ENCODE measurements at regions not wholly inside any gene's neighbourhood (a gene's known extent, or its start where the extent isn't known, plus 50 kb on each side); places are given as distances from the start of the nearest gene placed in this dataset.

GRCh38 chr22:49158741-49159564, 668.7 kb downstream of the BRD1 start:
- H3K4me1 ChIP-seq, result no peaks in the 10 kb centered on the region
- no peak for TF ChIP-seq CTCF (IDR thresholded peaks at IDR 0.05)
- TF ChIP-seq POLR2A (IDR thresholded peaks at IDR 0.05), result no peak
- H3K36me3 ChIP-seq, result no peaks in the 10 kb centered on the region
- H3K4me3 ChIP-seq, result no peak overlapping the region
- peaks cover 0 to 50% (median 0%) of the 10 kb centered on the region in 4 donors for H3K27me3 ChIP-seq
- intact Hi-C loops (cut with DNase I), result no loop called here
- H3K27ac ChIP-seq, result no peak overlapping the region
- WGBS, 2 donors, result 0 to 100% methylated on average over 1 of the region's 19 CpGs
- no peaks in the 10 kb centered on the region for H3K9me3 ChIP-seq
- no peak for DNase-seq

DNA sequence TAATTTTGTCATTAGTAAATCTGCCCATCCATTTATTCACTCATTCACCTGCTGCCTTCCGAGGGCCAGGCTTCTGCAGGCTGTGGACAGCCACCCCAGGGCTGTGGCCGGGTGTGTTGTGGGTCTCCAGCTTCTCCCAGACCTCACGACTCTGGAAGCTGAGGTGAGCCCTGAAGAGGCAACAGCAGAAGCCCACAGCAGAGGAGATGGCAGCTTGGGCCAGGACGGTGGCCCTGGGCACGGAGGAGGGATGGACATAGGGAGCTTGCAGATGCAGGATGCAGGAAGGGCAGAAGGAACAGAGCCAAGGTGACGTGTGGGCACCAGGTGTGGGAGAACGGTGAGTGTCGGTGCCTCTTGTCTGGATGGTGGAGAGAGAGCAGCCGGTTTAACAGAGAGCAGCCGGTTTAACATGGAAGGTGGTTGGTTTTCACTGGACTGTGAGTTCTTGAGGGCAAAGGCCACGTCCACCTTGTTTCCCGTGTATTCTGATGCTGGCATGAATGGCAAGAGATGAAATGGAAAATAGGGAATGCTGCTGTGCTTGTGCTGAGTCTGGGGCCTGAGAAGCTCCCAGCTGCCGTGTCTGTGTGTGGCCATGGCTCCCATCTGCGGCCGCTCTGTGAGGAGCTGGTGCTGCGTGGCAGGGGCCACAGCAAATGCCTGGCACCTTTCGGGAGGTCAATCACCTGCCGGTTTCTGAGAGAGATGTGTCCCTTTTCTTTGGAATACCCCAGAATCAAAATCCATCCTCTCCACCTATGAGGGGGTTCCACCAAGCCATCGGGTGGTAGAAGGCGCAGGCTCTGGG, 669.9 kb downstream of the BRD1 start:
- Histone ChIP-seq H3K27me3 (peaks cover 0 to 55% (median 0%) of the 10 kb centered on the region in 4 donors), H3K9me3 (no peaks in the 10 kb centered on the region), H3K27ac (no peak overlapping the region), H3K4me3 (no peak overlapping the region), H3K36me3 (no peaks in the 10 kb centered on the region), H3K4me1 (no peaks in the 10 kb centered on the region)
- 76 to 83% methylated on average over 11 to 17 of the region's 20 CpGs for WGBS, 2 donors
- TF ChIP-seq POLR2A (IDR thresholded peaks at IDR 0.05) (no peak), CTCF (IDR thresholded peaks at IDR 0.05) (no peak)
- intact Hi-C loops (cut with DNase I), result no loop called here
- DNase-seq, result no peak

- intact Hi-C loops (cut with DNase I), result no loop called here
- H3K27ac ChIP-seq, result no peak overlapping the region
- no peaks in the 10 kb centered on the region for H3K4me1 ChIP-seq
- DNase-seq, result no peak
- peaks cover 0 to 62% (median 0%) of the 10 kb centered on the region in 4 donors for H3K27me3 ChIP-seq
- TF ChIP-seq POLR2A (IDR thresholded peaks at IDR 0.05), result no peak
- TF ChIP-seq CTCF (IDR thresholded peaks at IDR 0.05), result no peak
- H3K9me3 ChIP-seq, result no peaks in the 10 kb centered on the region
- 51 to 57% methylated on average over 12 to 15 of the region's 17 CpGs for WGBS, 2 donors
- H3K36me3 ChIP-seq, result no peaks in the 10 kb centered on the region
- H3K4me3 ChIP-seq, result no peak overlapping the region
Observed at GRCh38 chr22:49156662-49157285, 670.9 kb downstream of the BRD1 start.

DNA sequence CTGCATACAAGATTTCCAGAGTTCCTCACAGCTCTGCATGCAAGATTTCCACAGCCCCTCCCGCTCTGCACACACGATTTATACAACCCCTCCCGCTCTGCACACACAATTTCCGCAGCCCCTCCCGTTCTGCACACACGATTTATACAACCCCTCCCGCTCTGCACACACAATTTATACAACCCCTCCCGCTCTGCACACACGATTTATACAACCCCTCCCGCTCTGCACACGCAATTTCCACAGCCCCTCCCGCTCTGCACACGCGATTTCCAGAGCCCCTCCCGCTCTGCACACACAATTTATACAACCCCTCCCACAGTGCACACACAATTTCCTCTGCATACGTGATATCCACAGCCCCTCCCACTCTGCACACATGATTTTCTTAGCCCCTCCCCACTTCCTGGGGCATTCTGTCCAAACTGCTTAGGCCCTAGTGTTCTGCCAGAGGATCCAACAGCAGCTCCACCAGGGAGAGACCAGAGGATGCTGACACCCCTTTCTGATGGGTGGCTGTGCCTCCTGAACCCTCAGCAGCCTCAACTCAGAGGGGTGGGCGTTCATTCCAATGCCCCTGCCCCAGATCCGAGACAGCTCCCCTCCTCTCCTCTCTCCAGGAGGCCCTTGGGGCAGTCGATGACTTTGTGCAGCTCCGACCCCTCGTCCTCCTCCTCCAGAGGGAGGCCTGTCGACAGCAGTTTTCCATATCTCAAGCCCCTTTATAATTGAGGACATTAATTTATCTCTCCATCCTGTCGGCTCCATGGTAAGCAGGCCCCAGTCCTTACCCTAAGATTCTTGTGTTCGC, 671.7 kb downstream of the BRD1 start:
- no peak for DNase-seq
- Histone ChIP-seq H3K4me1 (no peaks in the 10 kb centered on the region), H3K36me3 (no peaks in the 10 kb centered on the region), H3K27me3 (peaks cover 0 to 64% (median 0%) of the 10 kb centered on the region in 4 donors), H3K9me3 (no peaks in the 10 kb centered on the region), H3K4me3 (no peak overlapping the region), H3K27ac (no peak overlapping the region)
- no peak for TF ChIP-seq POLR2A (IDR thresholded peaks at IDR 0.05)
- no peak for TF ChIP-seq CTCF (IDR thresholded peaks at IDR 0.05)
- intact Hi-C loops (cut with DNase I), result no loop called here
- WGBS, 2 donors, result 59 to 66% methylated on average over 22 of the region's 24 CpGs

Measured in esophagus squamous epithelium (tissue), 5 donors.